ENCODE measurements at regions not wholly inside any gene's neighbourhood (a gene's known extent, or its start where the extent isn't known, plus 50 kb on each side); places are given as distances from the start of the nearest gene placed in this dataset.

- no peak for DNase-seq
These were observed 76.1 kb upstream of the KRR1 start for GRCh38 chr12:75587340-75588106.

GRCh38 chr12:75585330-75585729, 73.9 kb upstream of the KRR1 start:
- no peak for DNase-seq

GRCh38 chr12:75583355-75583754, 71.9 kb upstream of the KRR1 start:
- DNase-seq, result no peak

GRCh38 chr12:75581515-75581914, 70.1 kb upstream of the KRR1 start:
- no peak for DNase-seq

GRCh38 chr12:75579552-75579951, 68.1 kb upstream of the KRR1 start:
- no peak for DNase-seq

GRCh38 chr12:75578546-75578945, 67.1 kb upstream of the KRR1 start:
- DNase-seq, result no peak

- no peak for DNase-seq
These were observed 66.4 kb upstream of the KRR1 start for GRCh38 chr12:75577812-75578211.

GRCh38 chr12:75571656-75572205, 60.3 kb upstream of the KRR1 start:
- no peak for DNase-seq

GRCh38 chr12:75571204-75571603, 59.8 kb upstream of the KRR1 start:
- no peak for DNase-seq

GRCh38 chr12:75568801-75569200, 57.4 kb upstream of the KRR1 start:
- no peak for DNase-seq

GRCh38 chr12:75568393-75568792, 57.0 kb upstream of the KRR1 start:
- no peak for DNase-seq

- DNase-seq, result no peak
These were observed 54.4 kb upstream of the KRR1 start for GRCh38 chr12:75565795-75566194.

GRCh38 chr12:75564852-75565251, 53.4 kb upstream of the KRR1 start:
- no peak for DNase-seq

- no peak for DNase-seq
These were observed 53.0 kb upstream of the KRR1 start for GRCh38 chr12:75564398-75564797.

GRCh38 chr12:75563351-75563750, 51.9 kb upstream of the KRR1 start:
- DNase-seq, result no peak

GRCh38 chr12:75561921-75562320, 50.5 kb upstream of the KRR1 start:
- DNase-seq, result no peak

Measured in CD4-positive, alpha-beta T cell treated with Interferon alpha-2 for 1 hour (primary cell).